K562 (cell line): ENCODE measurements at regions not wholly inside any gene's neighbourhood (a gene's known extent, or its start where the extent isn't known, plus 50 kb on each side); places are given as distances from the start of the nearest gene placed in this dataset.

Source experiments
- ATAC-seq: fragments of 200-7000 bp; cut with Tn5 transposase; 3 replicates; pipeline ENCODE4 v1.9.1; 2020; ENCODE audit warnings: moderate library complexity
- BruUV-seq: library from RNA; stranded (reverse); fragments of 400-500 nt; replicated peaks from 2 replicates; lab custom pipeline; 2021; lab: Mats Ljungman, UMichigan
- CTCF ChIA-PET: fragments of 300-600 bp; formaldehyde crosslinking; extraction: SDS; loops from one replicate; lab custom pipeline; 2021; ENCODE audit warnings: low intra/inter-chr PET ratio; lab: Yijun Ruan, JAX
- POLR2A ChIA-PET: fragments of 300-600, 350-650 bp; sonication (Branson Sonifier 250); formaldehyde crosslinking; extraction: SDS; loops from one replicate; lab custom pipeline; 2021; ENCODE audit warnings: antibody characterized with exemption, inconsistent platforms; lab: Yijun Ruan, JAX
- DNase-seq, 4 experiments: peaks; one replicate each; pipeline versions ENCODE4 v3.0.0 to v3.0.0-alpha.2; 2011 to 2018; ENCODE audit warnings: low spot score in 3 of 4, mixed read lengths in 3 of 4; ENCODE audit errors: extremely low read depth in 1 of 4
- FAIRE-seq: peaks from 2 replicates; lab custom pipeline; 2011; peaks lifted over from hg19 to GRCh38; lab: Jason Lieb, UNC
- H2AFZ ChIP-seq: 2 replicates; pipeline ENCODE4 v1.6.0; 2011; ENCODE audit warnings: low read depth, low read length, control low read depth, inconsistent platforms
- H3K27ac ChIP-seq: fragments of 200-600 bp; 3 replicates; pipeline ENCODE4 v1.8.0; 2011; ENCODE audit warnings: low read depth, mild to moderate bottlenecking, control low read depth, inconsistent platforms, low read length, moderate library complexity, mixed read lengths; ENCODE audit errors: extremely low read depth
- H3K27me3 ChIP-seq, 2 experiments: fragments of 300-600 bp in 1 of 2; 2 replicates in 1 of 2; 3 replicates in 1 of 2; pipeline versions ENCODE4 v1.6.0 to v1.8.0; 2011; ENCODE audit warnings: inconsistent platforms in 2 of 2, low read length in 2 of 2, mild to moderate bottlenecking in 1 of 2, mixed read lengths in 1 of 2, moderate library complexity in 1 of 2; ENCODE audit not compliant: control insufficient read depth in 2 of 2, insufficient read depth in 2 of 2
- H3K36me3 ChIP-seq: fragments of 300-600 bp; 3 replicates; pipeline ENCODE4 v1.8.0; 2011; ENCODE audit warnings: mild to moderate bottlenecking, low read length, inconsistent platforms; ENCODE audit not compliant: control insufficient read depth, insufficient read depth
- H3K4me1 ChIP-seq, 2 experiments: fragments of 200-600 bp in 1 of 2; replicated peaks in 1 of 2; 2 replicates in 1 of 2; 3 replicates in 1 of 2; pipeline versions ENCODE4 v1.5.1 to v1.8.0; 2011; ENCODE audit warnings: inconsistent platforms in 2 of 2, low read length in 2 of 2, mild to moderate bottlenecking in 1 of 2, mixed read lengths in 1 of 2, moderate library complexity in 1 of 2; ENCODE audit not compliant: control insufficient read depth in 2 of 2, insufficient read depth in 2 of 2
- H3K4me2 ChIP-seq: 2 replicates; pipeline ENCODE4 v1.6.1; 2011; ENCODE audit warnings: low read length, control low read depth, inconsistent platforms, mixed read lengths; ENCODE audit not compliant: insufficient read depth
- H3K4me3 ChIP-seq: fragments of 200-600 bp; sonication (generic), shearing (Covaris generic); 2 replicates; pipeline ENCODE4 v1.5.1; 2016; ENCODE audit warnings: control low read depth, inconsistent platforms
- H3K79me2 ChIP-seq: fragments of 200-600 bp; 3 replicates; pipeline ENCODE4 v1.8.0; 2011; ENCODE audit warnings: low read length, inconsistent platforms; ENCODE audit not compliant: control insufficient read depth, insufficient read depth
- H3K9ac ChIP-seq, 2 experiments: 2 replicates each; pipeline versions ENCODE4 v1.6.0 to v1.6.1; 2011; ENCODE audit warnings: low read depth in 2 of 2, low read length in 2 of 2, control low read depth in 1 of 2, inconsistent platforms in 1 of 2, mild to moderate bottlenecking in 1 of 2, mixed read lengths in 1 of 2; ENCODE audit not compliant: insufficient read depth in 1 of 2
- H3K9me1 ChIP-seq: one replicate; pipeline ENCODE4 v1.6.0; 2011; ENCODE audit warnings: inconsistent platforms, mild to moderate bottlenecking, low read length, moderate library complexity; ENCODE audit not compliant: control insufficient read depth, insufficient read depth
- H3K9me3 ChIP-seq: replicated peaks from 2 replicates; pipeline ENCODE4 v1.5.1; 2011; ENCODE audit warnings: low read depth, low read length, inconsistent platforms; ENCODE audit not compliant: control insufficient read depth, insufficient read depth
- H4K20me1 ChIP-seq: replicated peaks from 2 replicates; pipeline ENCODE4 v1.6.1; 2011; ENCODE audit warnings: low read length, inconsistent platforms, mixed read lengths; ENCODE audit not compliant: control insufficient read depth, insufficient read depth
- ARID1B ChIP-seq: fragments of 450-650 bp; IDR thresholded peaks from 2 replicates; pipeline ENCODE4 v1.6.1; 2016; ENCODE audit warnings: antibody characterized with exemption, mild to moderate bottlenecking, inconsistent platforms
- ARID2 ChIP-seq: fragments of 450-650 bp; IDR thresholded peaks from 2 replicates; pipeline ENCODE4 v1.6.1; 2017; ENCODE audit warnings: antibody characterized with exemption, mild to moderate bottlenecking
- ATF7 ChIP-seq: fragments of 450-650 bp; IDR thresholded peaks from 2 replicates; pipeline ENCODE4 v1.7.1; 2014; ENCODE audit warnings: mild to moderate bottlenecking, moderate library complexity
- CHCHD3 ChIP-seq: fragments of 250-450 bp; sonication (Bioruptor Pico); IDR thresholded peaks from 2 replicates; pipeline ENCODE4 v2.1.2; 2022; ENCODE audit warnings: mild to moderate bottlenecking
- CHD1 ChIP-seq: fragments of 200-600 bp; sonication (generic); IDR thresholded peaks from one replicate; pipeline ENCODE4 v1.6.1; 2012; ENCODE audit warnings: mild to moderate bottlenecking, moderate library complexity, low read length, inconsistent platforms
- GATAD2B ChIP-seq: fragments of 450-650 bp; IDR thresholded peaks from 2 replicates; pipeline ENCODE4 v1.6.1; 2017; ENCODE audit warnings: mild to moderate bottlenecking, borderline replicate concordance
- HINFP ChIP-seq: fragments of 450-650 bp; conservative IDR thresholded peaks from 2 replicates; pipeline ENCODE4 v1.6.1; 2016; ENCODE audit warnings: missing genetic modification characterization, low read depth, mild to moderate bottlenecking, control low read depth, missing compliant biosample characterization
- IFI16 ChIP-seq: fragments of 250-450 bp; sonication (Bioruptor Pico); IDR thresholded peaks from 2 replicates; pipeline ENCODE4 v2.1.2; 2022; ENCODE audit warnings: mild to moderate bottlenecking, inconsistent platforms
- KAT7 ChIP-seq: sonication (generic); formaldehyde crosslinking; IDR thresholded peaks from 2 replicates; pipeline ENCODE4 v1.8.0; 2022; ENCODE audit warnings: missing genetic modification reagents, mild to moderate bottlenecking, borderline replicate concordance
- MIER1 ChIP-seq: fragments of 450-650 bp; IDR thresholded peaks from 2 replicates; pipeline ENCODE4 v1.6.1; 2016; ENCODE audit warnings: antibody characterized with exemption, mild to moderate bottlenecking, low read depth
- NBN ChIP-seq: fragments of 450-650 bp; IDR thresholded peaks from 2 replicates; pipeline ENCODE4 v1.6.1; 2016; ENCODE audit warnings: low read depth, mild to moderate bottlenecking
- POLR2A ChIP-seq: fragments of 450-650 bp; conservative IDR thresholded peaks from 2 replicates; pipeline ENCODE4 v1.6.1; 2016
- RBBP5 ChIP-seq: fragments of 200-600 bp; sonication (generic); IDR thresholded peaks from 2 replicates; pipeline ENCODE4 v1.6.1; 2012; ENCODE audit warnings: borderline replicate concordance, mild to moderate bottlenecking, low read length, control low read depth, inconsistent platforms; ENCODE audit not compliant: insufficient read depth, poor library complexity, severe bottlenecking
- STAT6 ChIP-seq: sonication (generic); formaldehyde crosslinking; IDR thresholded peaks from 2 replicates; pipeline ENCODE4 v1.8.1; 2023; ENCODE audit warnings: mild to moderate bottlenecking, missing genetic modification reagents
- ZNF253 ChIP-seq: fragments of 250-450 bp; sonication (Bioruptor Pico); conservative IDR thresholded peaks from 2 replicates; pipeline ENCODE4 v1.6.1; 2021; ENCODE audit warnings: mild to moderate bottlenecking
- WGBS: fragments of 100-300 bp; shearing (Covaris generic); methylation state at CpG from one replicate; pipeline ENCODE4 v1.1.6; 2016; ENCODE audit warnings: low coverage, mixed read lengths; ENCODE audit not compliant: insufficient coverage; ENCODE audit errors: missing lambda C conversion rate; 5-methylcytosine and 5-hydroxymethylcytosine counted together
- in situ Hi-C: fragments of 300-500 bp; cut with MboI; formaldehyde crosslinking; loops from 4 replicates; pipeline ENCODE4 v1.15.0; 2018; ENCODE audit warnings: inconsistent platforms, mixed read lengths
- intact Hi-C: fragments of 100-400 bp; cut with micrococcal nuclease; formaldehyde crosslinking; loops from 2 replicates; pipeline ENCODE4 v1.14.2; 2022
- TF ChIP-seq, protein P1 (sequence below): sonication (generic); formaldehyde crosslinking; IDR thresholded peaks from 2 replicates; pipeline ENCODE4 v1.8.0; 2023; ENCODE audit warnings: missing genetic modification reagents, mild to moderate bottlenecking, borderline replicate concordance

DNA sequence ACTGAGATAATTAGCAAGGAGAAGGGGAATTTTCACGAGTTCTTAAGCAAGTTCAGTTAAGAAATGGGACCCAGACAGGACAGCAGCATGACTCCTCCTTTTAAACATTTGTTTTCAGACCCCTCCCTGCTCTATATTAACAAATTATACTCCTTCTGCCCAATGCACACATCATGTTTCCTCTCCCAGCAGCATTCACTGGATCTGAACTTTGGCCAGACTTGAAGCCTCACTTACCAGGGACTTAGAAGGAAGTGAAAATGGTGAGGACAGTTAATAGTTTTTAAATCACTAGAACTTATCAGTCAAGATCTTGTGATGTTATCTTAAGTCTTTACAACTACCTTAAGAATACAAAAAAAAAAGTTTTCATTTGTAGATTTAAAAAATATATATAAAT, 1174.7 kb upstream of the MAP3K7 start:
- POLR2A ChIA-PET: no interaction called here
- no TSS peak for BruUV-seq
- no peak for DNase-seq
- no peak for TF ChIP-seq ARID1B
- no peak for TF ChIP-seq KAT7 (CRISPR knock-in tag)
- no peak for TF ChIP-seq ATF7
- TF ChIP-seq MIER1: no peak
- TF ChIP-seq IFI16 (CRISPR knock-in tag): no peak
- TF ChIP-seq, protein P1, sequence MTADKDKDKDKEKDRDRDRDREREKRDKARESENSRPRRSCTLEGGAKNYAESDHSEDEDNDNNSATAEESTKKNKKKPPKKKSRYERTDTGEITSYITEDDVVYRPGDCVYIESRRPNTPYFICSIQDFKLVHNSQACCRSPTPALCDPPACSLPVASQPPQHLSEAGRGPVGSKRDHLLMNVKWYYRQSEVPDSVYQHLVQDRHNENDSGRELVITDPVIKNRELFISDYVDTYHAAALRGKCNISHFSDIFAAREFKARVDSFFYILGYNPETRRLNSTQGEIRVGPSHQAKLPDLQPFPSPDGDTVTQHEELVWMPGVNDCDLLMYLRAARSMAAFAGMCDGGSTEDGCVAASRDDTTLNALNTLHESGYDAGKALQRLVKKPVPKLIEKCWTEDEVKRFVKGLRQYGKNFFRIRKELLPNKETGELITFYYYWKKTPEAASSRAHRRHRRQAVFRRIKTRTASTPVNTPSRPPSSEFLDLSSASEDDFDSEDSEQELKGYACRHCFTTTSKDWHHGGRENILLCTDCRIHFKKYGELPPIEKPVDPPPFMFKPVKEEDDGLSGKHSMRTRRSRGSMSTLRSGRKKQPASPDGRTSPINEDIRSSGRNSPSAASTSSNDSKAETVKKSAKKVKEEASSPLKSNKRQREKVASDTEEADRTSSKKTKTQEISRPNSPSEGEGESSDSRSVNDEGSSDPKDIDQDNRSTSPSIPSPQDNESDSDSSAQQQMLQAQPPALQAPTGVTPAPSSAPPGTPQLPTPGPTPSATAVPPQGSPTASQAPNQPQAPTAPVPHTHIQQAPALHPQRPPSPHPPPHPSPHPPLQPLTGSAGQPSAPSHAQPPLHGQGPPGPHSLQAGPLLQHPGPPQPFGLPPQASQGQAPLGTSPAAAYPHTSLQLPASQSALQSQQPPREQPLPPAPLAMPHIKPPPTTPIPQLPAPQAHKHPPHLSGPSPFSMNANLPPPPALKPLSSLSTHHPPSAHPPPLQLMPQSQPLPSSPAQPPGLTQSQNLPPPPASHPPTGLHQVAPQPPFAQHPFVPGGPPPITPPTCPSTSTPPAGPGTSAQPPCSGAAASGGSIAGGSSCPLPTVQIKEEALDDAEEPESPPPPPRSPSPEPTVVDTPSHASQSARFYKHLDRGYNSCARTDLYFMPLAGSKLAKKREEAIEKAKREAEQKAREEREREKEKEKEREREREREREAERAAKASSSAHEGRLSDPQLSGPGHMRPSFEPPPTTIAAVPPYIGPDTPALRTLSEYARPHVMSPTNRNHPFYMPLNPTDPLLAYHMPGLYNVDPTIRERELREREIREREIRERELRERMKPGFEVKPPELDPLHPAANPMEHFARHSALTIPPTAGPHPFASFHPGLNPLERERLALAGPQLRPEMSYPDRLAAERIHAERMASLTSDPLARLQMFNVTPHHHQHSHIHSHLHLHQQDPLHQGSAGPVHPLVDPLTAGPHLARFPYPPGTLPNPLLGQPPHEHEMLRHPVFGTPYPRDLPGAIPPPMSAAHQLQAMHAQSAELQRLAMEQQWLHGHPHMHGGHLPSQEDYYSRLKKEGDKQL (CRISPR knock-in tag): no peak
- TF ChIP-seq CHD1: no peak
- no peak for TF ChIP-seq NBN
- no peak for TF ChIP-seq HINFP (tag)
- no peak for TF ChIP-seq POLR2A
- no peak for TF ChIP-seq CHCHD3
- no peak for TF ChIP-seq ARID2
- no peak for TF ChIP-seq GATAD2B
- TF ChIP-seq ZNF253 (CRISPR knock-in tag): no peak
- no peak for TF ChIP-seq RBBP5
- no peak for TF ChIP-seq STAT6 (CRISPR knock-in tag)

More for the DNA sequence above, 1174.7 kb upstream of the MAP3K7 start:
- H3K36me3 ChIP-seq: no peaks in the 10 kb centered on the region
- H2AFZ ChIP-seq: no peak overlapping the region
- intact Hi-C loops: no loop called here
- no peaks in the 10 kb centered on the region for H3K4me1 ChIP-seq
- no peaks in the 10 kb centered on the region for H3K79me2 ChIP-seq
- no peak overlapping the region for H3K4me2 ChIP-seq
- WGBS: 0% methylated on average over 1 of the region's 1 CpG
- H3K9ac ChIP-seq: no peak overlapping the region
- FAIRE-seq (no peak), ATAC-seq (no peak)
- H3K27me3 ChIP-seq: no peaks in the 10 kb centered on the region
- CTCF ChIA-PET: no interaction called here
- in situ Hi-C loops: no loop called here
- H3K4me3 ChIP-seq: no peak overlapping the region
- H3K27ac ChIP-seq: no peak overlapping the region
- H3K9me1 ChIP-seq: no peaks in the 10 kb centered on the region
- no peaks in the 10 kb centered on the region for H4K20me1 ChIP-seq
- no peaks in the 10 kb centered on the region; the same call in 1 of the 2 replicates for H3K9me3 ChIP-seq
